Heart right ventricle (tissue), 16 donors: ENCODE measurements at regions not wholly inside any gene's neighbourhood (a gene's known extent, or its start where the extent isn't known, plus 50 kb on each side); places are given as distances from the start of the nearest gene placed in this dataset.

Experiments
- ATAC-seq, 8 donors: fragments of 200-7000 bp; cut with Tn5 transposase; one replicate each; pipeline ENCODE4 v1.9.1; 2020; ENCODE audit warnings: mild to moderate bottlenecking in 8 of 8, moderate library complexity in 8 of 8, moderate number of reproducible peaks in 1 of 8
- DNase-seq, 2 donors: peaks; one replicate each; pipeline ENCODE4 v3.0.0-alpha.2; 2020
- H3K27ac ChIP-seq, 10 donors: fragments of 200-600 bp; sonication (generic) in 2 of 10; one replicate each; pipeline versions ENCODE4 v1.5.0 to v1.8.0; 2020 to 2022; ENCODE audit warnings: mild to moderate bottlenecking in 3 of 10
- H3K27me3 ChIP-seq, 7 donors: fragments of 200-600 bp; one replicate each; pipeline ENCODE4 v1.8.0; 2021 to 2022; ENCODE audit warnings: mild to moderate bottlenecking in 2 of 7
- H3K36me3 ChIP-seq, 9 donors: fragments of 200-600 bp; sonication (generic) in 1 of 9; one replicate each; pipeline versions ENCODE4 v1.5.0 to v1.8.0; 2020 to 2022; ENCODE audit warnings: mild to moderate bottlenecking in 2 of 9
- H3K4me1 ChIP-seq, 9 donors: fragments of 200-600 bp; sonication (generic) in 1 of 9; one replicate each; pipeline versions ENCODE4 v1.5.0 to v1.8.0; 2020 to 2022; ENCODE audit warnings: mild to moderate bottlenecking in 4 of 9
- H3K4me3 ChIP-seq, 10 donors: fragments of 200-600 bp; sonication (generic) in 2 of 10; one replicate each; pipeline versions ENCODE4 v1.5.0 to v1.8.0; 2020 to 2022; ENCODE audit warnings: mild to moderate bottlenecking in 7 of 10, moderate library complexity in 2 of 10
- H3K9me3 ChIP-seq, 11 donors: fragments of 200-600 bp in 10 of 11; sonication (generic) in 2 of 11; one replicate each; pipeline versions ENCODE4 v1.5.0 to v1.8.0; 2013 to 2022; ENCODE audit warnings: mild to moderate bottlenecking in 2 of 11, control low read depth in 1 of 11, moderate library complexity in 1 of 11
- CTCF ChIP-seq, 9 donors: fragments of 200-600 bp; sonication (generic) in 2 of 9; IDR thresholded peaks; one replicate each; pipeline versions ENCODE4 v1.5.0 to v1.8.0; 2021 to 2022; ENCODE audit warnings: antibody characterized with exemption in 9 of 9, mild to moderate bottlenecking in 5 of 9, moderate library complexity in 1 of 9
- WGBS, 2 donors: extraction: QIAGEN DNeasy Blood & Tissue Kit; methylation state at CpG; one replicate each; pipeline ENCODE4 v1.1.7; 2013; ENCODE audit warnings: inconsistent platforms in 1 of 2; 5-methylcytosine and 5-hydroxymethylcytosine counted together
- intact Hi-C, 10 donors: fragments of 100-400 bp; cut with DNase I; formaldehyde crosslinking; loops; one replicate each; pipeline versions ENCODE4 v1.11.1 to v1.14.2; 2022
- donor health status: Arrhythmogenic right ventricular cardiomyopathy.
- donor health status: ischemic (EF 13 %, LVEDD 7.1; RV severe dilation, severe dysfunction).
- donor health status: healthy with polysubstance abuse.
- donor health status: DM: no; HTN: yes; CAD: no.
- donor health status: DM: no; HTN: no; CAD: no.
- donor health status: ischemic (EF 25% LVEDD 6.9; RV normal size, moderate dysfunction).
- donor health status: ischemic (EF 25% LVEDD 5.7; RV mildly dilated, moderate dysfunction).
- donor health status: healthy.
- donor health status: DM: yes; HTN: yes; CAD: no.
- donor health status: Ischemic cardiomyopathy.
- donor health status: ischemic (EF 35%, LVEDD 5.7; RV mildly dilated, moderate dysfunction).
- donor health status: nonischemic (EF 11% LVEDD 7.7; RV severe dilation, severe dysfunction).
- donor health status: DM: yes; HTN: yes; CAD: no.
- donor health status: PGD.
- donor health status: ischemic (EF 29% LVEDD 5.4; RV normal size, mild dysfunction).
- donor health status: nonischemic (EF 23%, LVEDD 6.1; RV moderate dilation, normal function).

GRCh38 chr6:40336296-40336695, 250.9 kb downstream of the LRFN2 start:
- H3K9me3 ChIP-seq, result no peaks in the 10 kb centered on the region
- H3K4me1 ChIP-seq, result no peaks in the 10 kb centered on the region
- no peak for TF ChIP-seq CTCF (IDR thresholded peaks at IDR 0.05)
- 79 to 88% methylated on average over 1 of the region's 1 CpG for WGBS, 2 donors
- no peak overlapping the region for H3K4me3 ChIP-seq
- ATAC-seq, result no peak
- intact Hi-C loops, result loop anchor here in 1 of 10 donors (10.0 kb wide), 1 partner anchor 249 kb away; the partner anchor contains the start of gene LRFN2
- DNase-seq, result no peak
- no peak overlapping the region for H3K27ac ChIP-seq
- peaks cover 0 to 87% (median 50%) of the 10 kb centered on the region in 7 donors for H3K27me3 ChIP-seq
- H3K36me3 ChIP-seq, result no peaks in the 10 kb centered on the region

GRCh38 chr6:40334496-40335270, 252.5 kb downstream of the LRFN2 start:
- 33 to 43% methylated on average over 5 of the region's 5 CpGs for WGBS, 2 donors
- no peaks in the 10 kb centered on the region for H3K9me3 ChIP-seq
- no peak overlapping the region for H3K27ac ChIP-seq
- H3K4me3 ChIP-seq, result no peak overlapping the region
- no peaks in the 10 kb centered on the region for H3K4me1 ChIP-seq
- intact Hi-C loops, result loop anchor here in 1 of 10 donors (10.0 kb wide), 1 partner anchor 250 kb away; the partner anchor contains the start of gene LRFN2
- TF ChIP-seq CTCF (IDR thresholded peaks at IDR 0.05), result no peak
- ATAC-seq (no peak), DNase-seq (no peak)
- no peaks in the 10 kb centered on the region for H3K36me3 ChIP-seq
- peaks cover 0 to 75% (median 48%) of the 10 kb centered on the region in 7 donors for H3K27me3 ChIP-seq

DNA sequence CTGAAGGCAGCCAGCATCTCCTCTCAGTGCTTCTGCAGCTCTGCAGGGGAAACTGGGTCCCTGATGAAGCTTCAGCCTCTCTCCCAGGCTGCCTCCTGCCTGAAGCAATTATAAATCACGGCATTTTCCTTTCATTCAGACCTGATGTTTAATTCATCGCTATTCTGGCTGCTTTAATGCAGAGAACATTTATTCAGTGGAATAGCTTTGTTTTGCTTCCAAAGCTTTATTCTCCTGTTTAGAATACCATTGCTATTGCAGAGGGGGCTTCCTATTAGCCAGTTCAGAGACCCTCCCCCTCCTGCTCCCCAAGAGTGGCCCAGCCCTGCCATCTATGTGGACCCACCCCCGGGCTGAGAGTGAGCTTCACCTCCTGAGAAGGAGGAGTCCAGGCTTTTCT, 255.6 kb downstream of the LRFN2 start:
- H3K27me3 ChIP-seq, result peaks cover 0 to 76% (median 48%) of the 10 kb centered on the region in 7 donors

DNA sequence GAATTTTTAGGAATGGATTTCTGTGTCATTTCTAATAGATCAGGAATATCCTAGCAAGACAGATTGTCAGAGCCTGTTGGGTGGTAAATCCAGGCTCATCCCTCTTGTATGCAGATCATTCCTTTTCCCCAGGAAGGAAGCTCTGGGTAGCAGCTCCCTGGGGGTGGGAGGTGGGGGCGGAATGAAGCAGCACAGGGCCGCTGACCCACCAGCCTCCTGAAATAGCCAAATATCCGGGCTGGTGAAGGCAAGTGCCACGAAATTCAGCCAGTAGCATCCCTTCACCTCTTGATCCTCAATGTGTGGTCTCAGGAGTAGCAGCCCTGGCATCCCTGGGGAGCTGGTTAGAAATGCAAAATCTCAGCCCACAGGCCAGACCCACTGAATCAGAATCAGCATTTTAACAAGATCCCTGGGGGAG, 256.9 kb downstream of the LRFN2 start:
- DNase-seq (no peak), ATAC-seq (no peak)
- Histone ChIP-seq H3K36me3 (no peaks in the 10 kb centered on the region), H3K27ac (no peak overlapping the region), H3K27me3 (peaks cover 0 to 65% (median 43%) of the 10 kb centered on the region in 7 donors), H3K4me1 (peaks cover 0 to 16% (median 6%) of the 10 kb centered on the region in 9 donors), H3K9me3 (no peaks in the 10 kb centered on the region), H3K4me3 (no peak overlapping the region)
- WGBS, 2 donors, result 15 to 19% methylated on average over 4 of the region's 4 CpGs
- TF ChIP-seq CTCF (IDR thresholded peaks at IDR 0.05), result no peak
- intact Hi-C loops, result loop anchor here in 1 of 10 donors (10.0 kb wide), 1 partner anchor 254 kb away; the partner anchor contains the start of gene LRFN2

More for the DNA sequence above, 255.6 kb downstream of the LRFN2 start:
- ATAC-seq, result no peak
- Histone ChIP-seq H3K27ac (no peak overlapping the region), H3K9me3 (no peaks in the 10 kb centered on the region), H3K4me3 (no peak overlapping the region), H3K4me1 (peaks cover 0 to 7% (median 4%) of the 10 kb centered on the region in 9 donors), H3K36me3 (no peaks in the 10 kb centered on the region)
- DNase-seq, result no peak
- WGBS, 2 donors, result 76 to 80% methylated on average over 3 of the region's 3 CpGs
- TF ChIP-seq CTCF (IDR thresholded peaks at IDR 0.05), result no peak
- intact Hi-C loops, result loop anchor here in 1 of 10 donors (10.0 kb wide), 1 partner anchor 253 kb away; the partner anchor contains the start of gene LRFN2
